ENCODE measurements at regions not wholly inside any gene's neighbourhood (a gene's known extent, or its start where the extent isn't known, plus 50 kb on each side); places are given as distances from the start of the nearest gene placed in this dataset.
"Not testable (repeated sequence)": the region's sequence is repeated elsewhere in the genome, so short reads cannot be mapped to it uniquely, and the experiment has no call there.

GRCh38 chr9:106177216-106177615 lies 482.9 kb downstream of the TMEM38B start:
- in situ Hi-C loops (cut with HindIII; ENCODE audit: low sequenced_read_pairs): no loop called here

- in situ Hi-C loops (cut with HindIII; ENCODE audit: low sequenced_read_pairs): no loop called here
Observed at GRCh38 chr9:106179191-106179590, 484.9 kb downstream of the TMEM38B start.

- in situ Hi-C loops (cut with HindIII; ENCODE audit: low sequenced_read_pairs): not testable (repeated sequence)
Observed at GRCh38 chr9:106203815-106204516, 509.6 kb downstream of the TMEM38B start.

GRCh38 chr9:106207298-106207697 lies 513.0 kb downstream of the TMEM38B start:
- in situ Hi-C loops (cut with HindIII; ENCODE audit: low sequenced_read_pairs): no loop called here

GRCh38 chr9:106218427-106218826 lies 524.1 kb downstream of the TMEM38B start:
- in situ Hi-C loops (cut with HindIII; ENCODE audit: low sequenced_read_pairs): no loop called here

GRCh38 chr9:106218854-106219253 lies 524.5 kb downstream of the TMEM38B start:
- in situ Hi-C loops (cut with HindIII; ENCODE audit: low sequenced_read_pairs): no loop called here

- in situ Hi-C loops (cut with HindIII; ENCODE audit: low sequenced_read_pairs): no loop called here
Observed at GRCh38 chr9:106220415-106220814, 526.1 kb downstream of the TMEM38B start.

GRCh38 chr9:106228861-106229260 lies 534.5 kb downstream of the TMEM38B start:
- in situ Hi-C loops (cut with HindIII; ENCODE audit: low sequenced_read_pairs): no loop called here

GRCh38 chr9:106233116-106233515 lies 538.8 kb downstream of the TMEM38B start:
- in situ Hi-C loops (cut with HindIII; ENCODE audit: low sequenced_read_pairs): no loop called here

- in situ Hi-C loops (cut with HindIII; ENCODE audit: low sequenced_read_pairs): not testable (repeated sequence)
Observed at GRCh38 chr9:106260908-106261307, 566.6 kb downstream of the TMEM38B start.

- in situ Hi-C loops (cut with HindIII; ENCODE audit: low sequenced_read_pairs): no loop called here
Observed at GRCh38 chr9:106277966-106278365, 583.6 kb downstream of the TMEM38B start.

- in situ Hi-C loops (cut with HindIII; ENCODE audit: low sequenced_read_pairs): no loop called here
Observed at GRCh38 chr9:106283769-106284168, 579.2 kb upstream of the ZNF462 start.

- in situ Hi-C loops (cut with HindIII; ENCODE audit: low sequenced_read_pairs): no loop called here
Observed at GRCh38 chr9:106284296-106284695, 578.7 kb upstream of the ZNF462 start.

- in situ Hi-C loops (cut with HindIII; ENCODE audit: low sequenced_read_pairs): no loop called here
Observed at GRCh38 chr9:106286249-106286648, 576.7 kb upstream of the ZNF462 start.

- in situ Hi-C loops (cut with HindIII; ENCODE audit: low sequenced_read_pairs): no loop called here
Observed at GRCh38 chr9:106287091-106287631, 575.8 kb upstream of the ZNF462 start.

GRCh38 chr9:106287731-106288130 lies 575.2 kb upstream of the ZNF462 start:
- in situ Hi-C loops (cut with HindIII; ENCODE audit: low sequenced_read_pairs): no loop called here

GRCh38 chr9:106288689-106289088 lies 574.3 kb upstream of the ZNF462 start:
- in situ Hi-C loops (cut with HindIII; ENCODE audit: low sequenced_read_pairs): no loop called here

- in situ Hi-C loops (cut with HindIII; ENCODE audit: low sequenced_read_pairs): no loop called here
Observed at GRCh38 chr9:106291786-106292185, 571.2 kb upstream of the ZNF462 start.

GRCh38 chr9:106296426-106296825 lies 566.5 kb upstream of the ZNF462 start:
- in situ Hi-C loops (cut with HindIII; ENCODE audit: low sequenced_read_pairs): no loop called here

GRCh38 chr9:106298997-106299396 lies 564.0 kb upstream of the ZNF462 start:
- in situ Hi-C loops (cut with HindIII; ENCODE audit: low sequenced_read_pairs): no loop called here

- in situ Hi-C loops (cut with HindIII; ENCODE audit: low sequenced_read_pairs): no loop called here
Observed at GRCh38 chr9:106304401-106304920, 558.5 kb upstream of the ZNF462 start.

GRCh38 chr9:106305428-106306133 lies 557.4 kb upstream of the ZNF462 start:
- in situ Hi-C loops (cut with HindIII; ENCODE audit: low sequenced_read_pairs): no loop called here
